ENCODE measurements at regions not wholly inside any gene's neighbourhood (a gene's known extent, or its start where the extent isn't known, plus 50 kb on each side); places are given as distances from the start of the nearest gene placed in this dataset.

DNA sequence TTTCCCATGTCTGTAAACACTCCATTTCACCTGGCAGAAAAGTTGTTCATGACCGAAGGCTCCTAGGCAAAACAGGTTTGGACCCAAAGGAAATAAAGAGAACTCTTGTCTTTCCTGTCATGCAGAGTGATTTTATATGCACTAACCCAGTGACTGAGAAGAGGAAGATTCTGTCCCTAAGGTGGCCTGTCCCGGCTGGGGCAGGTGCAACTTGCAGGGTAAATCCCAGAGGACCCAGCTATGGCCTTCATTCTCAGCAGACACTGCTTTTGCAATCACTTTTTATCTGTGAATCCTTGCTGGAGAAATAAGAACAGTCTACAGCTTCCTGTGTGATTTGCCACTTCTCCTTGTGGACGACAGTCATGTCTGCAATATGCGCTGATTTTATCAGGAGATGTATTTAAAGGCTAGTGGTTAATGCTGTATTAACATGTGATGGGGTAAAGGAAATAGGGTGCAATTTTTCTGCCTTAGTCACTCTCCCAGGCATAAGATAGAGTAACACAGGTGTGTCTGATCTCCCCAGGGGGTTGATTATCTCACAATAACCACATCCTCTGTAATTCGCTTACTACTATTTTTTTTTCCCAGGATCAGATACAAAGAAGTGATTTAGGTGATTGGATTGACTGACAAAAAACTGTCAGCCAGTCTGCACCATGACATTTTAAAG lies 696.8 kb upstream of the SOX9 start:
- intact Hi-C loops (cut with micrococcal nuclease), result loop anchor here (10.0 kb wide), 1 partner anchor 239 kb away; no protein-coding TSS in a partner anchor
- Histone ChIP-seq H3K4me1 (ENCODE audit: control insufficient read depth, insufficient read depth, low read length) (peaks cover 2% of the 10 kb centered on the region; the same call in 1 of the 2 replicates), H3K27me3 (ENCODE audit: control insufficient read depth, insufficient read depth, low read length) (no peaks in the 10 kb centered on the region), H2BK120ac (ENCODE audit: low read depth, low read length) (peak overlapping the region; percentile 46; the same call in 1 of the 2 replicates), H2BK5ac (ENCODE audit: low read depth, low read length, poor library complexity, severe bottlenecking) (no peak overlapping the region), H3K9ac (ENCODE audit: low read depth, low read length) (no peak overlapping the region), H2BK20ac (ENCODE audit: low read depth, low read length) (peak overlapping the region; percentile 14; the same call in 1 of the 2 replicates), H4K5ac (ENCODE audit: low read depth, low read length) (no peak overlapping the region), H3K27ac (ENCODE audit: insufficient read depth, low read length) (no peak overlapping the region), H2AK5ac (ENCODE audit: low read depth, low read length) (0 out of 2 replicates have a peak overlapping the region, but pooled peaks have one; percentile 24), H2AK9ac (replicated peaks; ENCODE audit: low read depth, low read length, poor library complexity) (no peak overlapping the region), H4K91ac (ENCODE audit: insufficient read depth, low read depth, low read length) (no peak overlapping the region; the same call in 1 of the 2 replicates), H4K20me1 (ENCODE audit: insufficient read depth, low read length) (no peaks in the 10 kb centered on the region), H3K4me3 (ENCODE audit: insufficient read depth, low read depth, low read length) (no peak overlapping the region), H3K4ac (ENCODE audit: low read depth, low read length) (peak overlapping the region; percentile 55; the same call in 1 of the 2 replicates), H3K36me3 (ENCODE audit: control insufficient read depth, insufficient read depth, low read length) (no peaks in the 10 kb centered on the region), H3K79me1 (ENCODE audit: low read depth in 1 of 2, low read length in 2 of 2) (no peaks in the 10 kb centered on the region), H3K14ac (replicated peaks; ENCODE audit: low read depth, low read length) (0 out of 2 replicates have a peak overlapping the region, but pooled peaks have one; percentile 28), H2AFZ (replicated peaks; ENCODE audit: low read length, poor library complexity) (no peak overlapping the region), H3K9me1 (ENCODE audit: insufficient read depth, low read length) (no peaks in the 10 kb centered on the region), H3K18ac (ENCODE audit: low read depth, low read length) (no peak overlapping the region), H4K8ac (ENCODE audit: low read depth in 2 of 2, low read length in 2 of 2) (peak overlapping the region in 1 of 2 experiments; percentile 14; a peak in 2 of 4 replicates), H3K9me3 (ENCODE audit: control insufficient read depth, insufficient read depth, low read length) (no peaks in the 10 kb centered on the region), H3K23ac (ENCODE audit: low read depth, low read length) (peak overlapping the region; percentile 42; the same call in 1 of the 2 replicates), H3K4me2 (ENCODE audit: low read depth, low read length) (no peak overlapping the region), H3K56ac (ENCODE audit: extremely low read depth, insufficient read depth, low read length) (no peak overlapping the region), H2BK15ac (ENCODE audit: low read depth, low read length) (no peak overlapping the region)
- DNase-seq (peak; percentile 76), ATAC-seq (ENCODE audit: low read depth) (no peak)
- in situ Hi-C loops (cut with MboI; ENCODE audit: low sequenced_read_pairs), result no loop called here
- dilution Hi-C loops (cut with HindIII; ENCODE audit: low sequenced_read_pairs, unreplicated experiment), result no loop called here
- POLR2A ChIA-PET (ENCODE audit: unreplicated experiment), result no interaction called here
- TF ChIP-seq CEBPB (IDR thresholded peaks at IDR 0.05; ENCODE audit: low read depth, low read length) (peak; percentile 4; the same call in 1 of the 2 replicates), NFE2L2 (IDR thresholded peaks at IDR 0.05; ENCODE audit: low read depth, low read length) (no peak), FOS (IDR thresholded peaks at IDR 0.05; ENCODE audit: low read depth, low read length) (no peak)
- TF ChIP-seq, protein P1, sequence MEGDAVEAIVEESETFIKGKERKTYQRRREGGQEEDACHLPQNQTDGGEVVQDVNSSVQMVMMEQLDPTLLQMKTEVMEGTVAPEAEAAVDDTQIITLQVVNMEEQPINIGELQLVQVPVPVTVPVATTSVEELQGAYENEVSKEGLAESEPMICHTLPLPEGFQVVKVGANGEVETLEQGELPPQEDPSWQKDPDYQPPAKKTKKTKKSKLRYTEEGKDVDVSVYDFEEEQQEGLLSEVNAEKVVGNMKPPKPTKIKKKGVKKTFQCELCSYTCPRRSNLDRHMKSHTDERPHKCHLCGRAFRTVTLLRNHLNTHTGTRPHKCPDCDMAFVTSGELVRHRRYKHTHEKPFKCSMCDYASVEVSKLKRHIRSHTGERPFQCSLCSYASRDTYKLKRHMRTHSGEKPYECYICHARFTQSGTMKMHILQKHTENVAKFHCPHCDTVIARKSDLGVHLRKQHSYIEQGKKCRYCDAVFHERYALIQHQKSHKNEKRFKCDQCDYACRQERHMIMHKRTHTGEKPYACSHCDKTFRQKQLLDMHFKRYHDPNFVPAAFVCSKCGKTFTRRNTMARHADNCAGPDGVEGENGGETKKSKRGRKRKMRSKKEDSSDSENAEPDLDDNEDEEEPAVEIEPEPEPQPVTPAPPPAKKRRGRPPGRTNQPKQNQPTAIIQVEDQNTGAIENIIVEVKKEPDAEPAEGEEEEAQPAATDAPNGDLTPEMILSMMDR (conservative IDR thresholded peaks at IDR 0.05; ENCODE audit: low read depth, low read length), result no peak
- BruUV-seq (replicated peaks), result no TSS peak
- CTCF ChIA-PET, result no interaction called here
- no CpG with 5 or more reads among the region's 5 CpGs for WGBS, 2 experiments (ENCODE audit: extremely low coverage in 2 of 2, insufficient read length in 1 of 2)

Measured in IMR-90 (cell line).